T-cell (primary cell): ENCODE measurements at regions not wholly inside any gene's neighbourhood (a gene's known extent, or its start where the extent isn't known, plus 50 kb on each side); places are given as distances from the start of the nearest gene placed in this dataset.
"Not testable (repeated sequence)": the region's sequence is repeated elsewhere in the genome, so short reads cannot be mapped to it uniquely, and the experiment has no call there.

Experiments used
- ATAC-seq, 4 experiments: fragments of 200-7000 bp in 3 of 4; fragments of 150-1000 bp in 1 of 4; cut with Tn5 transposase; replicated peaks in 1 of 4; 1 replicate in 3 of 4; 2 replicates in 1 of 4; pipeline ENCODE4 v1.10.0; 2021; ENCODE audit warnings: moderate library complexity in 3 of 4, mild to moderate bottlenecking in 2 of 4, moderate number of reproducible peaks in 1 of 4
- CTCF ChIA-PET, 2 donors: fragments of 300-600 bp; sonication (Branson Sonifier 250); formaldehyde crosslinking; loops; one replicate each; lab custom pipeline; 2022; ENCODE audit warnings: antibody characterized with exemption in 2 of 2; lab: Charles Lee
- POLR2A ChIA-PET, 2 donors: fragments of 300-600 bp; sonication (Branson Sonifier 250); formaldehyde crosslinking; loops; one replicate each; lab custom pipeline; 2022; ENCODE audit warnings: antibody characterized with exemption in 2 of 2; lab: Charles Lee
- DNase-seq, 35 experiments: peaks; one replicate each; pipeline versions ENCODE4 v3.0.0 to v3.0.0-alpha.2; 2013 to 2023
- H3K27ac ChIP-seq: one replicate; pipeline ENCODE4 v1.5.1; 2013; ENCODE audit warnings: low read length
- H3K27me3 ChIP-seq, 2 experiments: replicated peaks in 1 of 2; 1 replicate in 1 of 2; 2 replicates in 1 of 2; pipeline versions ENCODE4 v1.6.1 to v1.7.0; 2013; ENCODE audit warnings: low read length in 1 of 2, mixed read lengths in 1 of 2; ENCODE audit not compliant: control insufficient read depth in 2 of 2, insufficient read depth in 2 of 2; ENCODE audit errors: extremely low read depth in 1 of 2
- H3K36me3 ChIP-seq, 2 donors: 1 replicate in 1 of 2; 2 replicates in 1 of 2; pipeline versions ENCODE4 v1.6.1 to v1.7.0; 2013; ENCODE audit warnings: low read length in 1 of 2; ENCODE audit not compliant: control insufficient read depth in 2 of 2, insufficient read depth in 1 of 2; ENCODE audit errors: extremely low read depth in 1 of 2
- H3K4me1 ChIP-seq, 2 experiments: 1 replicate in 1 of 2; 2 replicates in 1 of 2; pipeline versions ENCODE4 v1.6.1 to v1.7.0; 2013; ENCODE audit warnings: low read length in 2 of 2, mixed read lengths in 1 of 2; ENCODE audit not compliant: insufficient read depth in 2 of 2, control insufficient read depth in 1 of 2; ENCODE audit errors: extremely low read depth in 1 of 2
- H3K4me3 ChIP-seq, 2 donors: 1 replicate in 1 of 2; 2 replicates in 1 of 2; pipeline versions ENCODE4 v1.5.1 to v1.7.0; 2013; ENCODE audit warnings: mild to moderate bottlenecking in 2 of 2, low read length in 1 of 2, moderate library complexity in 1 of 2; ENCODE audit not compliant: control insufficient read depth in 1 of 2; ENCODE audit errors: extremely low read depth in 1 of 2
- H3K9me3 ChIP-seq: 2 replicates; pipeline ENCODE4 v1.7.0; 2013
- H3K27ac Mint-ChIP-seq, 2 donors: one replicate each; pipeline ENCODE4 v1.8.0; 2020 to 2021; ENCODE audit warnings: mild to moderate bottlenecking in 2 of 2, mixed read lengths in 2 of 2
- H3K27me3 Mint-ChIP-seq, 2 donors: one replicate each; pipeline ENCODE4 v1.8.0; 2021 to 2022; ENCODE audit warnings: mixed read lengths in 2 of 2
- H3K36me3 Mint-ChIP-seq: one replicate; pipeline ENCODE4 v1.8.0; 2021; ENCODE audit warnings: mixed read lengths
- H3K4me1 Mint-ChIP-seq, 3 donors: one replicate each; pipeline ENCODE4 v1.8.0; 2020 to 2022; ENCODE audit warnings: mixed read lengths in 3 of 3, mild to moderate bottlenecking in 1 of 3
- H3K4me3 Mint-ChIP-seq, 3 donors: one replicate each; pipeline ENCODE4 v1.8.0; 2020 to 2022; ENCODE audit warnings: mild to moderate bottlenecking in 3 of 3, mixed read lengths in 3 of 3, moderate library complexity in 3 of 3
- H3K9me3 Mint-ChIP-seq, 3 donors: one replicate each; pipeline ENCODE4 v1.8.0; 2020 to 2022; ENCODE audit warnings: mixed read lengths in 3 of 3
- WGBS: methylation state at CpG from one replicate; pipeline ENCODE4 v1.1.5; 2013; ENCODE audit warnings: missing lambda C conversion rate; ENCODE audit not compliant: insufficient coverage; 5-methylcytosine and 5-hydroxymethylcytosine counted together

DNA sequence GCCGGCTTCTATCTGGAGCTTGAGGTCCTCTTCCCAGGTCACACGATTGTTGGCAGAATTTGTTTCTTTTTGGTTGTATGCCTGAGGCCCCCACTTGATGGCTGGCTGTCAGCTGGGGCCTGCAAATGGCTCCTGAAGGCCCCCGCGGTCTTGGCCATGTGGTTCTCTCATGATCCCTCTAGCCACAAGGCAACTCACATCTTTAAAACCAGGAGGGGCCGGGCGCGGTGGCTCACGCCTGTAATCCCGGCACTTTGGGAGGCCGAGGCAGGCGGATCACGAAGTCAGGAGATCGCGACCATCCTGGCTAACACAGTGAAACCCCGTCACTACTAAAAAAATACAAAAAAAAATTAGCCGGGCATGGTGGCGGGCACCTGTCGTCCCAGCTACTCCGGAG is 443.6 kb downstream of the DOK5 start:
- H3K9me3 ChIP-seq, H3K4me3 ChIP-seq, H3K4me1 Mint-ChIP-seq, H3K4me1 ChIP-seq, CTCF ChIA-PET, H3K36me3 ChIP-seq, H3K27me3 Mint-ChIP-seq, H3K27ac Mint-ChIP-seq, ATAC-seq, H3K4me3 Mint-ChIP-seq, H3K27ac ChIP-seq, DNase-seq, H3K36me3 Mint-ChIP-seq, H3K27me3 ChIP-seq: not testable (repeated sequence)
- H3K9me3 Mint-ChIP-seq: peaks cover 2 to 11% (median 8%) of the 10 kb centered on the region in 3 donors
- POLR2A ChIA-PET: interaction anchor here in 1 of 2 donors (0.7 kb wide), 2 partner anchors 31 to 71 kb away, joined by 3 to 10 read pairs; no protein-coding TSS in a partner anchor
- WGBS: 96% methylated on average over 6 of the region's 19 CpGs

DNA sequence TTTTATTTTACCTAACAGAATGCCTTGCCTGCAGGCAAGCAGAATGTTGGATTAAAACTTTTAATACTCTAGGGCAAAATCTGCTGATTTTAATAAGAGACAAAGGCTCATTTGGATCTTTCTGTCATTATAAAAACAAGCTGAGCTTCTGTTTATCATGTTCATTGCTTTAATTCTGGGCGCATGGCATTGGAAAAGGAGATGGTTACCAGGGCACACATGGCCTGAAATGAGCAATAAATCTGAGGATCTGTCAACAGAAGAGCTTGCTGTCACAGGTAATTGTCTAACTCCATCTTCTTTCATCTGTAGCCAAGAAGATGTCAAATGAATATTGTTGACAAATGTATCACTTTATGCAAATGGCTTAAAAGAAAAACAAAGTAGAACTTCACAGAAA is 439.6 kb downstream of the DOK5 start:
- ChIA-PET POLR2A (no interaction called here), CTCF (no interaction called here)
- Mint-ChIP-seq H3K27ac (no peak overlapping the region), H3K27me3 (no peaks in the 10 kb centered on the region), H3K36me3 (no peaks in the 10 kb centered on the region), H3K9me3 (peaks cover 11 to 20% (median 11%) of the 10 kb centered on the region in 3 donors), H3K4me3 (no peak overlapping the region), H3K4me1 (no peaks in the 10 kb centered on the region)
- H3K27ac ChIP-seq: no peak overlapping the region
- H3K4me3 ChIP-seq: no peak overlapping the region
- ATAC-seq: no peak
- no peaks in the 10 kb centered on the region for H3K36me3 ChIP-seq
- WGBS: 83% methylated on average over 1 of the region's 1 CpG
- H3K9me3 ChIP-seq: no peaks in the 10 kb centered on the region
- H3K4me1 ChIP-seq: no peaks in the 10 kb centered on the region
- H3K27me3 ChIP-seq: no peaks in the 10 kb centered on the region
- DNase-seq: no peak

DNA sequence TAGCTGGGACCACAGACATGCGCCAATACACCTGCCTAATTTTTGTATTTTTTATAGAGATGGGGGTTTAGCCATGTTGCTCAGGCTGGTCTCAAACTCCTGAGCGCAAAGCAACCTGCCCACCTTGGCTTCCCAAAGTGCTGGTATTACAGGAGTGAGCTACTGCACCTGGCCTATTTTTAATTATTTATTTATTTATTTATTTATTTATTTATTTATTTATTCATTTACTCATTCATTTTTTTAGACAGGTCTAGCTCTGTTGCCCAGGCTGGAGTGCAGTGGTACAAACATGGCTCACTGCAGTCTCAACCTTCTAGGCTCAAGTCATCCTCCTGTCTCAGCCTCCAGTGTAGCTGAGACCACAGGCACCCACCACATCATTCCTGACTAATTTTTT is 434.3 kb downstream of the DOK5 start:
- Mint-ChIP-seq H3K4me3 (no peak overlapping the region), H3K27me3 (no peaks in the 10 kb centered on the region), H3K27ac (no peak overlapping the region), H3K36me3 (no peaks in the 10 kb centered on the region), H3K4me1 (no peaks in the 10 kb centered on the region), H3K9me3 (peaks cover 20 to 26% (median 21%) of the 10 kb centered on the region in 3 donors)
- DNase-seq: no peak
- no CpG with 5 or more reads among the region's 2 CpGs for WGBS
- no peak overlapping the region for H3K27ac ChIP-seq
- no peak overlapping the region for H3K4me3 ChIP-seq
- no peak for ATAC-seq
- no peaks in the 10 kb centered on the region for H3K4me1 ChIP-seq
- no peaks in the 10 kb centered on the region for H3K9me3 ChIP-seq
- H3K36me3 ChIP-seq: no peaks in the 10 kb centered on the region
- CTCF ChIA-PET: no interaction called here
- POLR2A ChIA-PET: no interaction called here
- no peaks in the 10 kb centered on the region for H3K27me3 ChIP-seq

DNA sequence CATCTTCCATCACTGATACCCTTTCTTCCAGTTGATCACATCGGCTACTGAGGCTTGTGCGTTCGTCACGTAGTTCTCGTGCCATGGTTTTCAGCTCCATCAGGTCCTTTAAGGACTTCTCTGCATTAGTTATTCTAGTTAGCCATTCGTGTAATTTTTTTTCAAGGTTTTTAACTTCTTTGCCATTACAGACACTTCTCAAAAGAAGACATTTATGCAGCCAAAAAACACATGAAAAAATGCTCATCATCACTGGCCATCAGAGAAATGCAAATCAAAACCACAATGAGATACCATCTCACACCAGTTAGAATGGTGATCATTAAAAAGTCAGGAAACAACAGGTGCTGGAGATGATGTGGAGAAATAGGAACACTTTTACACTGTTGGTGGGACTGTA is 430.7 kb downstream of the DOK5 start:
- H3K4me3 Mint-ChIP-seq, H3K4me3 ChIP-seq, H3K27ac ChIP-seq, POLR2A ChIA-PET, H3K4me1 ChIP-seq, H3K36me3 ChIP-seq, CTCF ChIA-PET, H3K27me3 Mint-ChIP-seq, H3K27me3 ChIP-seq, H3K36me3 Mint-ChIP-seq, H3K27ac Mint-ChIP-seq, DNase-seq, ATAC-seq, H3K9me3 ChIP-seq, H3K4me1 Mint-ChIP-seq: not testable (repeated sequence)
- H3K9me3 Mint-ChIP-seq: peaks cover 13 to 33% (median 15%) of the 10 kb centered on the region in 3 donors
- no CpG with 5 or more reads among the region's 6 CpGs for WGBS

DNA sequence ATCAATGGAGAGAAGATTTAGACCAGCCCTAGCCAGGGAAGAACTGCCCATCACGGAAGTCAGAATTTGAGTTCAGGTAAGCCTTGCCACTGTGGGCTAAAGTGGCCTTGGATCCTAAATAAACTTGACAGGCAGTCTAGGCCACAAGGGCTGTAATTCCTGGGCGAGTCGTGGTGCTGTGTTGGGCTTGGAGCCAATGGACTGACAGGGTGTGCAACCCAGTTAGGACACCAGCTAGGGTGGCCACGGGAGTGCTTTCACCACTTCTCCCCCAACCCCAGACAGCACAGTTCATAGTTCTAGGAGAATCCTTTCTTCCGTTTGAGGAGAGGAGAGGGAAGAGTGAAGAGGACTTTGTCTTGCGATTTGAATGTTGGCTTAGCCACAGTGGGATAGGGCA is 422.4 kb downstream of the DOK5 start:
- H3K4me1 Mint-ChIP-seq: no peaks in the 10 kb centered on the region
- no peak overlapping the region for H3K4me3 ChIP-seq
- no peaks in the 10 kb centered on the region for H3K36me3 ChIP-seq
- H3K27ac ChIP-seq: no peak overlapping the region
- ChIA-PET POLR2A (no interaction called here), CTCF (no interaction called here)
- DNase-seq (no peak), ATAC-seq (no peak)
- no peaks in the 10 kb centered on the region for H3K9me3 ChIP-seq
- no peak overlapping the region for H3K27ac Mint-ChIP-seq
- WGBS: 73% methylated on average over 3 of the region's 6 CpGs
- peaks cover 19 to 35% (median 31%) of the 10 kb centered on the region in 3 donors for H3K9me3 Mint-ChIP-seq
- H3K4me3 Mint-ChIP-seq: no peak overlapping the region
- H3K36me3 Mint-ChIP-seq: no peaks in the 10 kb centered on the region
- no peaks in the 10 kb centered on the region for H3K27me3 ChIP-seq
- no peaks in the 10 kb centered on the region for H3K4me1 ChIP-seq
- H3K27me3 Mint-ChIP-seq: no peaks in the 10 kb centered on the region

DNA sequence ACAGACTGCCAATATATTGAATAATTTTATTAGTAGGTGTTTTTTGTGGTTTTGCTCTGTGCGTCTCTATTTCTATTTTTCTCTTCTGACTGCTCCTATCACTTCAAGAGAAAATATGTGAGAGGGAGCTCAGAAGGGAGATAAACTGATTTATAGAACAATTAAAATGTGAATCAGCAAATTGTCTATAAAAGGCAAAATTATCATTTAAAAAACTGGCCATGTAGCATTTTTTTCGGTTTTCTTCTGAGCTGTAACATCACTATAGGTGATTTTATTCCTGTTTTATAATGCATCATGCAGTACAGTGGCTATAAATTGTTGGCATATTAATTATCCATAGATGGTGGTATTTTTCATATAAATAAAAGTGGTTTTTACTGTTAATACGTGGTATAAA is 416.5 kb downstream of the DOK5 start:
- no peaks in the 10 kb centered on the region for H3K4me1 Mint-ChIP-seq
- no CpG with 5 or more reads among the region's 3 CpGs for WGBS
- ATAC-seq: no peak
- Histone ChIP-seq H3K4me1 (no peaks in the 10 kb centered on the region), H3K27ac (no peak overlapping the region), H3K27me3 (no peaks in the 10 kb centered on the region), H3K4me3 (no peak overlapping the region), H3K36me3 (no peaks in the 10 kb centered on the region), H3K9me3 (no peaks in the 10 kb centered on the region)
- no peaks in the 10 kb centered on the region for H3K27me3 Mint-ChIP-seq
- POLR2A ChIA-PET: interaction anchor here in 1 of 2 donors (0.5 kb wide), 1 partner anchor 19 kb away, joined by 3 read pairs; no protein-coding TSS in a partner anchor
- no peaks in the 10 kb centered on the region for H3K36me3 Mint-ChIP-seq
- CTCF ChIA-PET: no interaction called here
- no peak overlapping the region for H3K27ac Mint-ChIP-seq
- DNase-seq: no peak
- H3K4me3 Mint-ChIP-seq: no peak overlapping the region
- H3K9me3 Mint-ChIP-seq: peaks cover 5 to 10% (median 8%) of the 10 kb centered on the region in 3 donors

DNA sequence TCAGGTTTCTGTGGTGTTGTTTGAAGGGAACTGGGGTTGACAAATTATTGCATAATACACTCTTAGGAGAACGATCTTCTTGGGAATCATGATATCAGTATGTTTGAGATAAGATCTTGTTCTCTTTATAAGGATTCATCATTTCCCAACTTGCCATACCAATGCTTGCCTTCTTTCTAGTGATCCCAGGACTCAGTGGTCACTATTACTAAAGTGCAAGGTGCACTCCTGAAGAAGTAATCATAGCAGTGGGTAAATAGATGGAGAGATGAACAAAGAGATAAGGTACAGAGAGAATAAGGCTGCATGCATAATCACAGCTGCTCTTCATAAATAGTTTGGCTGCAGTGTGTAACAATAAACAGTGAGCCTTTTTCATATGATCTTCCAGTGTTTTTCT is 404.0 kb downstream of the DOK5 start:
- Histone ChIP-seq H3K36me3 (no peaks in the 10 kb centered on the region), H3K9me3 (no peaks in the 10 kb centered on the region), H3K4me1 (no peaks in the 10 kb centered on the region), H3K27me3 (no peaks in the 10 kb centered on the region), H3K27ac (no peak overlapping the region), H3K4me3 (no peak overlapping the region)
- DNase-seq (no peak), ATAC-seq (no peak)
- ChIA-PET CTCF (no interaction called here), POLR2A (no interaction called here)
- Mint-ChIP-seq H3K4me3 (no peak overlapping the region), H3K4me1 (no peaks in the 10 kb centered on the region), H3K27ac (no peak overlapping the region), H3K9me3 (peaks cover 9 to 13% (median 10%) of the 10 kb centered on the region in 3 donors), H3K36me3 (no peaks in the 10 kb centered on the region), H3K27me3 (no peaks in the 10 kb centered on the region)
- WGBS: no CpG with 5 or more reads among the region's 1 CpG
